A549 (cell line): ENCODE measurements at regions not wholly inside any gene's neighbourhood (a gene's known extent, or its start where the extent isn't known, plus 50 kb on each side); places are given as distances from the start of the nearest gene placed in this dataset.

ENCODE experiments used
- ATAC-seq, 2 experiments: fragments of 200-7000 bp in 1 of 2; fragments of >200 bp in 1 of 2; cut with Nextera tagmentation in 1 of 2; cut with Tn5 transposase in 1 of 2; 3 replicates each; pipeline versions ENCODE4 v1.8.0 to v1.9.1; 2018 to 2020; ENCODE audit warnings: mild to moderate bottlenecking in 1 of 2, moderate library complexity in 1 of 2
- CTCF ChIA-PET: fragments of 300-600 bp; sonication (Branson Sonifier 250); formaldehyde crosslinking; extraction: SDS; loops from one replicate; lab custom pipeline; 2021; ENCODE audit warnings: antibody characterized with exemption, inconsistent platforms; lab: Yijun Ruan, JAX
- POLR2A ChIA-PET: fragments of 350-600 bp; formaldehyde crosslinking; extraction: SDS; loops from one replicate; lab custom pipeline; 2021; ENCODE audit warnings: antibody characterized with exemption, inconsistent platforms; lab: Yijun Ruan, JAX
- DNase-seq, 2 experiments: peaks; one replicate each; pipeline versions ENCODE4 v3.0.0 to v3.0.0-alpha.2; 2011 to 2016; ENCODE audit warnings: low read depth in 1 of 2, low spot score in 1 of 2
- FAIRE-seq: peaks from 2 replicates; lab custom pipeline; 2011; peaks lifted over from hg19 to GRCh38; lab: Jason Lieb, UNC
- H3K27ac ChIP-seq, 2 experiments: fragments of >200 bp; sonication (Bioruptor Twin); formaldehyde crosslinking; 3 replicates each; pipeline ENCODE4 v1.5.1; 2016 to 2017
- H3K4me1 ChIP-seq: fragments of >200 bp; sonication (Bioruptor Twin); formaldehyde crosslinking; 3 replicates; pipeline ENCODE4 v1.6.1; 2016
- H3K4me2 ChIP-seq: fragments of >200 bp; sonication (Bioruptor Twin); formaldehyde crosslinking; 3 replicates; pipeline ENCODE4 v1.6.1; 2016
- H3K4me3 ChIP-seq: fragments of >200 bp; sonication (Bioruptor Twin); formaldehyde crosslinking; 3 replicates; pipeline ENCODE4 v1.5.1; 2016
- H3K9me3 ChIP-seq: fragments of >200 bp; sonication (Bioruptor Twin); formaldehyde crosslinking; 3 replicates; pipeline ENCODE4 v1.6.1; 2016
- EHF ChIP-seq: fragments of 250-450 bp; sonication (Bioruptor Pico); IDR thresholded peaks from 2 replicates; pipeline ENCODE4 v1.5.0; 2020; ENCODE audit warnings: mild to moderate bottlenecking
- GATA3 ChIP-seq: IDR thresholded peaks from 2 replicates; pipeline ENCODE4 v1.6.1; 2012; ENCODE audit warnings: borderline replicate concordance
- HOXB5 ChIP-seq: fragments of 250-450 bp; sonication (Bioruptor Pico); IDR thresholded peaks from 2 replicates; pipeline ENCODE4 v1.5.0; 2020; ENCODE audit warnings: mild to moderate bottlenecking, moderate library complexity
- KDM5A ChIP-seq: fragments of 200-600 bp; sonication (generic); IDR thresholded peaks from 2 replicates; pipeline ENCODE4 v1.6.1; 2016; ENCODE audit warnings: antibody characterized with exemption, mild to moderate bottlenecking
- POLR2A ChIP-seq: IDR thresholded peaks from 2 replicates; pipeline ENCODE4 v1.6.1; 2012; ENCODE audit warnings: mild to moderate bottlenecking, low read length
- RCOR1 ChIP-seq: fragments of 150-350 bp; IDR thresholded peaks from 2 replicates; pipeline ENCODE4 v1.6.1; 2014; ENCODE audit warnings: antibody characterized with exemption, low read length, low read depth
- SMC3 ChIP-seq: fragments of >200 bp; sonication (Bioruptor Twin); formaldehyde crosslinking; IDR thresholded peaks from 3 replicates; pipeline ENCODE4 v1.6.1; 2018; ENCODE audit warnings: inconsistent platforms
- TFCP2L1 ChIP-seq: fragments of 250-450 bp; sonication (Bioruptor Pico); IDR thresholded peaks from 2 replicates; pipeline ENCODE4 v1.5.0; 2021; ENCODE audit warnings: mild to moderate bottlenecking
- ZFP36 ChIP-seq: fragments of 450-650 bp; IDR thresholded peaks from 2 replicates; pipeline ENCODE4 v1.6.1; 2014; ENCODE audit warnings: borderline replicate concordance; ENCODE audit not compliant: partially characterized antibody
- ZSCAN20 ChIP-seq: fragments of 250-450 bp; sonication (Bioruptor Pico); IDR thresholded peaks from 2 replicates; pipeline ENCODE4 v1.8.0; 2022; ENCODE audit warnings: mild to moderate bottlenecking, moderate library complexity
- WGBS: methylation state at CpG from one replicate; pipeline ENCODE4 v1.1.6; 2017; ENCODE audit errors: missing lambda C conversion rate; 5-methylcytosine and 5-hydroxymethylcytosine counted together
- TF ChIP-seq, protein P1 (sequence below): fragments of >200 bp; sonication (Bioruptor Twin); formaldehyde crosslinking; IDR thresholded peaks from 3 replicates; pipeline ENCODE4 v1.5.1; 2016
- TF ChIP-seq, protein P2 (sequence below): fragments of 450-650 bp; IDR thresholded peaks from 2 replicates; pipeline ENCODE4 v1.6.1; 2014; ENCODE audit warnings: antibody characterized with exemption

DNA sequence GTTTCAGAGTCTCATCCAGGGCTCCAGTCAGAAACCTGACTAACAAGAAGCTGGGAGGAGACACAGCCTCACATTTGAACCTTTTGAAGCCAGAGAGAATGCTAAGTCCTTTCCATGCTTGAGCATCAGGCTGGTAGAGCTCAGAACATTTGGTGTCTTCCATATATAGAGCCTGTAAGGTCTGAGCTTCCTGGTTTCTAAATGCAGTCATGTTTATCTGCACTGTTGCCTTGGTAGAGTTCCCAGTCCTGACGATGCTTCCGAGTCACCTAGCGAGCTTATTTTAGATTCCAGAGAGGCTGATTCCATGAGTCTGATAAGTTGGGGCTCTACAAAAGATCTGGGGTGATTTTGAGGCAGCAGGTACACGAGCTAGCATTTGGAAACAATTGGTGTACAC, 68.4 kb upstream of the SORL1 start:
- WGBS, result 43% methylated on average over 4 of the region's 4 CpGs
- Histone ChIP-seq H3K27ac (no peak overlapping the region), H3K4me2 (no peak overlapping the region), H3K4me1 (no peaks in the 10 kb centered on the region), H3K4me3 (no peak overlapping the region), H3K9me3 (no peaks in the 10 kb centered on the region)
- ATAC-seq, result no peak
- TF ChIP-seq ZSCAN20 (CRISPR knock-in tag) (no peak), ZFP36 (no peak), POLR2A (no peak), GATA3 (no peak), SMC3 (no peak), HOXB5 (no peak), EHF (CRISPR knock-in tag) (no peak), KDM5A (no peak)
- TF ChIP-seq, protein P1, sequence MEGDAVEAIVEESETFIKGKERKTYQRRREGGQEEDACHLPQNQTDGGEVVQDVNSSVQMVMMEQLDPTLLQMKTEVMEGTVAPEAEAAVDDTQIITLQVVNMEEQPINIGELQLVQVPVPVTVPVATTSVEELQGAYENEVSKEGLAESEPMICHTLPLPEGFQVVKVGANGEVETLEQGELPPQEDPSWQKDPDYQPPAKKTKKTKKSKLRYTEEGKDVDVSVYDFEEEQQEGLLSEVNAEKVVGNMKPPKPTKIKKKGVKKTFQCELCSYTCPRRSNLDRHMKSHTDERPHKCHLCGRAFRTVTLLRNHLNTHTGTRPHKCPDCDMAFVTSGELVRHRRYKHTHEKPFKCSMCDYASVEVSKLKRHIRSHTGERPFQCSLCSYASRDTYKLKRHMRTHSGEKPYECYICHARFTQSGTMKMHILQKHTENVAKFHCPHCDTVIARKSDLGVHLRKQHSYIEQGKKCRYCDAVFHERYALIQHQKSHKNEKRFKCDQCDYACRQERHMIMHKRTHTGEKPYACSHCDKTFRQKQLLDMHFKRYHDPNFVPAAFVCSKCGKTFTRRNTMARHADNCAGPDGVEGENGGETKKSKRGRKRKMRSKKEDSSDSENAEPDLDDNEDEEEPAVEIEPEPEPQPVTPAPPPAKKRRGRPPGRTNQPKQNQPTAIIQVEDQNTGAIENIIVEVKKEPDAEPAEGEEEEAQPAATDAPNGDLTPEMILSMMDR, result no peak
- TF ChIP-seq, protein P2, sequence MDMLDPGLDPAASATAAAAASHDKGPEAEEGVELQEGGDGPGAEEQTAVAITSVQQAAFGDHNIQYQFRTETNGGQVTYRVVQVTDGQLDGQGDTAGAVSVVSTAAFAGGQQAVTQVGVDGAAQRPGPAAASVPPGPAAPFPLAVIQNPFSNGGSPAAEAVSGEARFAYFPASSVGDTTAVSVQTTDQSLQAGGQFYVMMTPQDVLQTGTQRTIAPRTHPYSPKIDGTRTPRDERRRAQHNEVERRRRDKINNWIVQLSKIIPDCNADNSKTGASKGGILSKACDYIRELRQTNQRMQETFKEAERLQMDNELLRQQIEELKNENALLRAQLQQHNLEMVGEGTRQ, result no peak
- CTCF ChIA-PET, result interaction anchor here (1.1 to 1.4 kb wide), 2 partner anchors 12 to 190 kb away, joined by 3 read pairs; no protein-coding TSS in a partner anchor
- no peak for DNase-seq
- no peak for FAIRE-seq
- POLR2A ChIA-PET, result no interaction called here

DNA sequence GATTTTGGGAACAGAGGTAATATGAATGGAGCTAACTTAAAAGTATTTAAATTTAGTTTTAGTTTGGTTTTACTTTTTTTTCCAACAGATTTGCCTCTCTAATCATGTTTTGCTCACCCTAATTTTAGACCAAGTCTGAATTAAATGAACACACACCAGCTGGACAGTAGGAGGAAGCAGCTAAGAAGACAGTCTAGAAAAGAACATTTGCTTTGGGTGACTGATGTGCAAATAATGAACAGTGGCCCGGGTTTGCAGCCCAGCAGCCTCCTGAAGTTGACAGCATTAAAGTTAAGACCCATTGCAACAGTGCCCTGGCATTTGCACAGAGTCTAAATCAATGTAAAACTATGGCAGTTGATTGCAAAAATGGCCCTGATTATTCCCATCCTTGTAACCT, 66.4 kb upstream of the SORL1 start:
- no peak for TF ChIP-seq TFCP2L1 (CRISPR knock-in tag)
- TF ChIP-seq, protein P1, result no peak
- no peak for TF ChIP-seq RCOR1
- TF ChIP-seq, all 56 proteins: peak for 0
- ChIA-PET CTCF (no interaction called here), POLR2A (no interaction called here)
- ATAC-seq (no peak), DNase-seq (no peak), FAIRE-seq (no peak)
- Histone ChIP-seq H3K4me2 (no peak overlapping the region), H3K4me3 (no peak overlapping the region), H3K27ac (no peak overlapping the region), H3K4me1 (no peaks in the 10 kb centered on the region), H3K9me3 (no peaks in the 10 kb centered on the region)
- WGBS, result 0% methylated on average over 1 of the region's 1 CpG
